Endothelial cell of umbilical vein (primary cell): ENCODE measurements at regions not wholly inside any gene's neighbourhood (a gene's known extent, or its start where the extent isn't known, plus 50 kb on each side); places are given as distances from the start of the nearest gene placed in this dataset.

Experiments
- BruUV-seq: library from RNA; stranded (reverse); fragments of 400-500 nt; replicated peaks from 2 replicates; lab custom pipeline; 2021; lab: Mats Ljungman, UMichigan
- CTCF ChIA-PET: fragments of 300-600, 350-600 bp; sonication (Branson Sonifier 250); formaldehyde crosslinking; loops from one replicate; lab custom pipeline; 2021; ENCODE audit warnings: antibody characterized with exemption, inconsistent platforms; lab: Charles Lee
- POLR2A ChIA-PET: fragments of 300-600, 350-600 bp; sonication (Branson Sonifier 250); formaldehyde crosslinking; loops from one replicate; lab custom pipeline; 2021; ENCODE audit warnings: antibody characterized with exemption, inconsistent platforms; lab: Charles Lee
- DNase-seq: peaks from one replicate; pipeline ENCODE4 v3.0.0-alpha.2; 2011; ENCODE audit warnings: low read depth, low spot score
- FAIRE-seq: peaks from 2 replicates; lab custom pipeline; 2011; peaks lifted over from hg19 to GRCh38; lab: Jason Lieb, UNC
- H2AFZ ChIP-seq: 2 replicates; pipeline ENCODE4 v1.6.0; 2012; ENCODE audit warnings: low read depth, low read length, control low read depth, inconsistent platforms
- H3K27ac ChIP-seq: 2 replicates; pipeline ENCODE4 v1.5.1; 2011; ENCODE audit warnings: low read depth, mild to moderate bottlenecking, control low read depth, low read length, moderate library complexity; ENCODE audit not compliant: insufficient read depth
- H3K27me3 ChIP-seq, 2 experiments: 2 replicates each; pipeline versions ENCODE4 v1.6.0 to v1.6.1; 2011; ENCODE audit warnings: low read length in 2 of 2, mixed read lengths in 1 of 2; ENCODE audit not compliant: control insufficient read depth in 2 of 2, insufficient read depth in 2 of 2
- H3K36me3 ChIP-seq, 2 experiments: 2 replicates in 1 of 2; 3 replicates in 1 of 2; pipeline ENCODE4 v1.5.1; 2011; ENCODE audit warnings: low read length in 2 of 2, mild to moderate bottlenecking in 1 of 2, moderate library complexity in 1 of 2; ENCODE audit not compliant: control insufficient read depth in 2 of 2, insufficient read depth in 2 of 2; ENCODE audit errors: extremely low read depth in 1 of 2
- H3K4me1 ChIP-seq: 3 replicates; pipeline ENCODE4 v1.5.1; 2011; ENCODE audit warnings: mild to moderate bottlenecking, low read length; ENCODE audit not compliant: control insufficient read depth, insufficient read depth; ENCODE audit errors: extremely low read depth
- H3K4me2 ChIP-seq: 2 replicates; pipeline ENCODE4 v1.6.1; 2011; ENCODE audit warnings: low read length, control low read depth, mixed read lengths; ENCODE audit not compliant: insufficient read depth
- H3K4me3 ChIP-seq, 3 experiments: fragments of 200-600 bp in 1 of 3; sonication (generic), shearing (Covaris generic) in 1 of 3; replicated peaks in 1 of 3; 2 replicates each; pipeline ENCODE4 v1.5.1; 2011 to 2016; ENCODE audit warnings: control low read depth in 3 of 3, low read length in 3 of 3, mild to moderate bottlenecking in 2 of 3, inconsistent platforms in 1 of 3, low read depth in 1 of 3, moderate library complexity in 1 of 3; ENCODE audit not compliant: insufficient read depth in 1 of 3
- H3K79me2 ChIP-seq: 2 replicates; pipeline ENCODE4 v1.6.0; 2012; ENCODE audit warnings: low read length, inconsistent platforms; ENCODE audit not compliant: control insufficient read depth, insufficient read depth
- H3K9ac ChIP-seq: replicated peaks from 2 replicates; pipeline ENCODE3; 2011; ENCODE audit warnings: low read length, control low read depth; ENCODE audit not compliant: insufficient read depth; ENCODE audit errors: extremely low read depth
- H3K9me1 ChIP-seq: replicated peaks from 3 replicates; pipeline ENCODE4 v1.6.0; 2011; ENCODE audit warnings: mild to moderate bottlenecking, low read length; ENCODE audit not compliant: control insufficient read depth, insufficient read depth; ENCODE audit errors: extremely low read depth
- H3K9me3 ChIP-seq: replicated peaks from 2 replicates; pipeline ENCODE4 v1.5.1; 2012; ENCODE audit warnings: low read length, inconsistent platforms; ENCODE audit not compliant: control insufficient read depth, insufficient read depth
- H4K20me1 ChIP-seq: replicated peaks from 2 replicates; pipeline ENCODE3; 2011; ENCODE audit warnings: mild to moderate bottlenecking, low read length; ENCODE audit not compliant: control insufficient read depth, insufficient read depth; ENCODE audit errors: extremely low read depth
- EZH2 ChIP-seq: IDR thresholded peaks from 2 replicates; pipeline ENCODE4 v1.6.1; 2012; ENCODE audit warnings: borderline replicate concordance, low read depth, mild to moderate bottlenecking, moderate library complexity, low read length, inconsistent platforms; ENCODE audit not compliant: severe bottlenecking
- FOS ChIP-seq: IDR thresholded peaks from 2 replicates; pipeline ENCODE4 v1.6.1; 2011; ENCODE audit warnings: mild to moderate bottlenecking, low read length, moderate library complexity, borderline replicate concordance; ENCODE audit not compliant: insufficient read depth
- GATA2 ChIP-seq: IDR thresholded peaks from 2 replicates; pipeline ENCODE4 v1.7.0; 2011; ENCODE audit warnings: low read depth, mild to moderate bottlenecking, moderate library complexity, mixed read lengths, low read length; ENCODE audit not compliant: insufficient read length, insufficient read depth
- JUN ChIP-seq: IDR thresholded peaks from 2 replicates; pipeline ENCODE4 v1.6.1; 2011; ENCODE audit warnings: borderline replicate concordance, low read depth; ENCODE audit not compliant: insufficient read length, insufficient read depth
- MYC ChIP-seq: IDR thresholded peaks from one replicate; pipeline ENCODE4 v1.6.1; 2011; ENCODE audit warnings: mild to moderate bottlenecking, low read depth, low read length
- POLR2A ChIP-seq: IDR thresholded peaks from 2 replicates; pipeline ENCODE4 v1.6.1; 2012; ENCODE audit warnings: low read depth, mild to moderate bottlenecking, control low read depth, low read length
- POLR2AphosphoS5 ChIP-seq: IDR thresholded peaks from 2 replicates; pipeline ENCODE4 v1.6.1; 2012; ENCODE audit warnings: low read depth, mild to moderate bottlenecking, control low read depth, low read length, moderate library complexity; ENCODE audit not compliant: insufficient read depth
- dilution Hi-C: fragments of 300-500 bp; cut with MboI; formaldehyde crosslinking; loops from one replicate; pipeline ENCODE4 v1.15.0; 2019; ENCODE audit warnings: low sequenced_read_pairs; ENCODE audit not compliant: extremely low pct_ligation_motif_present
- intact Hi-C: fragments of 100-400 bp; cut with micrococcal nuclease; formaldehyde crosslinking; loops from one replicate; pipeline ENCODE4 v1.10.0; 2022
- TF ChIP-seq, protein P1 (sequence below): IDR thresholded peaks from 2 replicates; pipeline ENCODE4 v1.6.1; 2011; ENCODE audit not compliant: insufficient read depth, insufficient read length
- TF ChIP-seq, protein P2 (sequence below), 2 donors: IDR thresholded peaks; 1 replicate in 1 of 2; 2 replicates in 1 of 2; pipeline ENCODE4 v1.5.1; 2011; ENCODE audit warnings: low read length in 2 of 2, mild to moderate bottlenecking in 2 of 2, moderate library complexity in 2 of 2, control low read depth in 1 of 2, inconsistent platforms in 1 of 2, low read depth in 1 of 2; ENCODE audit not compliant: insufficient read depth in 1 of 2; ENCODE audit errors: extremely low read depth in 1 of 2

DNA sequence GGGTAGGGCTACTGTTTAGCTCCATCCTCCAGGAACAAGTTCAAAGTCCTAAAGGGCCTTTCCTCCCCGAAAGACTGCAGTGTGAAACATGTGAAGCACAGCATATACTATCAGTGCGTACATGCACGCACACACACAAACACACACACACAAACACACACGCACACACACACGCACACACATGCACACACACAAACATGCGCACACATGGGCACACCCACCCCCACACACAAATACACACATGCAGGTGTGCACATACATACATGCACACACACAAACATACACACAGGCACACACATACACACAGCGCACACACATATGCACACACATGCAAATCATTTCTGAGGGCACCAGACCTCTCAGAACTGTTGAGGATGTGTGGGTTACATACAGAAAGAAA is 382.0 kb upstream of the CDH4 start:
- Histone ChIP-seq H3K79me2 (no peaks in the 10 kb centered on the region), H3K36me3 (no peaks in the 10 kb centered on the region), H3K4me1 (no peaks in the 10 kb centered on the region), H3K27me3 (no peaks in the 10 kb centered on the region), H4K20me1 (no peaks in the 10 kb centered on the region), H3K9me1 (no peaks in the 10 kb centered on the region), H3K4me3 (no peak overlapping the region), H3K9me3 (no peaks in the 10 kb centered on the region), H2AFZ (no peak overlapping the region), H3K27ac (no peak overlapping the region), H3K9ac (no peak overlapping the region), H3K4me2 (no peak overlapping the region)
- dilution Hi-C loops = no loop called here
- no TSS peak for BruUV-seq
- TF ChIP-seq MYC (no peak), POLR2AphosphoS5 (no peak), FOS (no peak), GATA2 (no peak), POLR2A (no peak), EZH2 (no peak), JUN (no peak)
- TF ChIP-seq, protein P1, sequence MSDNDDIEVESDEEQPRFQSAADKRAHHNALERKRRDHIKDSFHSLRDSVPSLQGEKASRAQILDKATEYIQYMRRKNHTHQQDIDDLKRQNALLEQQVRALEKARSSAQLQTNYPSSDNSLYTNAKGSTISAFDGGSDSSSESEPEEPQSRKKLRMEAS = no peak
- TF ChIP-seq, protein P2, sequence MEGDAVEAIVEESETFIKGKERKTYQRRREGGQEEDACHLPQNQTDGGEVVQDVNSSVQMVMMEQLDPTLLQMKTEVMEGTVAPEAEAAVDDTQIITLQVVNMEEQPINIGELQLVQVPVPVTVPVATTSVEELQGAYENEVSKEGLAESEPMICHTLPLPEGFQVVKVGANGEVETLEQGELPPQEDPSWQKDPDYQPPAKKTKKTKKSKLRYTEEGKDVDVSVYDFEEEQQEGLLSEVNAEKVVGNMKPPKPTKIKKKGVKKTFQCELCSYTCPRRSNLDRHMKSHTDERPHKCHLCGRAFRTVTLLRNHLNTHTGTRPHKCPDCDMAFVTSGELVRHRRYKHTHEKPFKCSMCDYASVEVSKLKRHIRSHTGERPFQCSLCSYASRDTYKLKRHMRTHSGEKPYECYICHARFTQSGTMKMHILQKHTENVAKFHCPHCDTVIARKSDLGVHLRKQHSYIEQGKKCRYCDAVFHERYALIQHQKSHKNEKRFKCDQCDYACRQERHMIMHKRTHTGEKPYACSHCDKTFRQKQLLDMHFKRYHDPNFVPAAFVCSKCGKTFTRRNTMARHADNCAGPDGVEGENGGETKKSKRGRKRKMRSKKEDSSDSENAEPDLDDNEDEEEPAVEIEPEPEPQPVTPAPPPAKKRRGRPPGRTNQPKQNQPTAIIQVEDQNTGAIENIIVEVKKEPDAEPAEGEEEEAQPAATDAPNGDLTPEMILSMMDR (IDR thresholded peaks at IDR 0.05; ENCODE audit: extremely low read depth in 1 of 2, insufficient read depth in 1 of 2, low read depth in 1 of 2, low read length in 2 of 2) = no peak
- POLR2A ChIA-PET = no interaction called here
- intact Hi-C loops = no loop called here
- FAIRE-seq (no peak), DNase-seq (no peak)
- CTCF ChIA-PET = no interaction called here
